Mesothelial cell of epicardium (in vitro differentiated cells): ENCODE measurements at regions not wholly inside any gene's neighbourhood (a gene's known extent, or its start where the extent isn't known, plus 50 kb on each side); places are given as distances from the start of the nearest gene placed in this dataset.

ENCODE experiments used
- DNase-seq, 2 experiments: peaks; one replicate each; pipeline ENCODE4 v3.0.0; 2021; ENCODE audit warnings: low spot score in 2 of 2; ENCODE audit not compliant: unreplicated experiment in 2 of 2
- H3K27ac Mint-ChIP-seq: 2 replicates; pipeline ENCODE4 v1.8.0; 2021; ENCODE audit warnings: mixed read lengths
- H3K27me3 Mint-ChIP-seq: 2 replicates; pipeline ENCODE4 v1.8.0; 2021; ENCODE audit warnings: low read depth, mixed read lengths
- H3K36me3 Mint-ChIP-seq: 2 replicates; pipeline ENCODE4 v1.8.0; 2021; ENCODE audit warnings: mixed read lengths
- H3K4me1 Mint-ChIP-seq: 2 replicates; pipeline ENCODE4 v1.8.0; 2021; ENCODE audit warnings: mixed read lengths
- H3K4me3 Mint-ChIP-seq: 2 replicates; pipeline ENCODE4 v1.8.0; 2021; ENCODE audit warnings: mild to moderate bottlenecking, moderate library complexity, mixed read lengths
- H3K9me3 Mint-ChIP-seq: 2 replicates; pipeline ENCODE4 v1.8.0; 2021; ENCODE audit warnings: mixed read lengths
- CTCF ChIP-seq: fragments of 200-600 bp; sonication (generic); IDR thresholded peaks from one replicate; pipeline ENCODE4 v1.5.0; 2021; ENCODE audit warnings: antibody characterized with exemption; ENCODE audit not compliant: unreplicated experiment

- DNase-seq = no peak
- no peak for TF ChIP-seq CTCF
- H3K27me3 Mint-ChIP-seq = no peaks in the 10 kb centered on the region
- H3K36me3 Mint-ChIP-seq = peaks cover 5% of the 10 kb centered on the region
- H3K27ac Mint-ChIP-seq = no peak overlapping the region
- H3K9me3 Mint-ChIP-seq = peaks cover 49% of the 10 kb centered on the region
- no peak overlapping the region for H3K4me3 Mint-ChIP-seq
- H3K4me1 Mint-ChIP-seq = no peaks in the 10 kb centered on the region
Observed at GRCh38 chr12:93956551-93956950, 191.8 kb upstream of the PLXNC1 start.

GRCh38 chr12:93957168-93957567 lies 191.2 kb upstream of the PLXNC1 start:
- Mint-ChIP-seq H3K27me3 (no peaks in the 10 kb centered on the region), H3K27ac (no peak overlapping the region), H3K36me3 (peaks cover 5% of the 10 kb centered on the region), H3K4me3 (no peak overlapping the region), H3K4me1 (no peaks in the 10 kb centered on the region), H3K9me3 (peaks cover 53% of the 10 kb centered on the region)
- DNase-seq = no peak
- TF ChIP-seq CTCF = no peak

DNA sequence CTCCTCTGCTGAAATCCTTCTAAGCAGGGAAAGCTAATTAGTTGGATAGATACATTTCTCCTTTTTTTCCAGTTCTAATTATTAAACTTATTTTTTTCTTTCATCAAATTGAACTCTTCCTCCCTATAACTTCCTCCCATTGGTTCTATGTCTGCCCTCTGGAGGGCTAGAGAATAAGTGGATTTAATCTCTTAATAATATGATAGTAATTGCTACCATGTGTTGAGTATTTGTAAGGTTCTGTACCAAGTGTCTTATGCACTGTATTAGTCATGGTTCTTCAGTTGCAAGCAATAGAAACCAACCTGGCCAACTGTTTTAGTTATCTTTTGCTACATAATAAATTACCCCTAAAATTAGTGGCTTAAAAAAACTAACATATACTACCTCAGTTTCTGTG lies 190.5 kb upstream of the PLXNC1 start:
- H3K9me3 Mint-ChIP-seq = peaks cover 58% of the 10 kb centered on the region
- peaks cover 5% of the 10 kb centered on the region for H3K36me3 Mint-ChIP-seq
- H3K4me1 Mint-ChIP-seq = no peaks in the 10 kb centered on the region
- H3K27ac Mint-ChIP-seq = no peak overlapping the region
- no peak for DNase-seq
- no peaks in the 10 kb centered on the region for H3K27me3 Mint-ChIP-seq
- TF ChIP-seq CTCF = no peak
- H3K4me3 Mint-ChIP-seq = no peak overlapping the region

DNA sequence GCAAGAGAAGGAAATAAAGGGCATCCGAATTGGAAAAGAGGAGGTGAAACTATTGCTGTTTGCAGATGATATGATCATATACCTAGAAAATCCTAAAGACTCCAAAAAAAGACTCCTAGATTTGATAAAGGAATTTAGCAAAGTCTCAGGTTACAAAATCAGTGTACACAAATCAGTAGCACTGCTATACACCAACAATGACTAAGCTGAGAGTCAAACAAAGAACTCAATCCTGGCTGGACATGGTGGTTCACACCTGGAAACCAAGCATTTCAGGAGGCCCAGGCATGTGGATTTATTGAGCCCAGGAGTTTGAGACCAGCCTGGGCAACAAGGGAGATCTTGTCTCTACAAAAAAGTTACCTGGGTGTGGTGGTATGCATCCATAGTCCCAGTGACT lies 188.7 kb upstream of the PLXNC1 start:
- H3K4me1 Mint-ChIP-seq = no peaks in the 10 kb centered on the region
- no peak for TF ChIP-seq CTCF
- DNase-seq = no peak
- peaks cover 72% of the 10 kb centered on the region for H3K9me3 Mint-ChIP-seq
- no peaks in the 10 kb centered on the region for H3K27me3 Mint-ChIP-seq
- no peak overlapping the region for H3K27ac Mint-ChIP-seq
- no peak overlapping the region for H3K4me3 Mint-ChIP-seq
- H3K36me3 Mint-ChIP-seq = peaks cover 5% of the 10 kb centered on the region

DNA sequence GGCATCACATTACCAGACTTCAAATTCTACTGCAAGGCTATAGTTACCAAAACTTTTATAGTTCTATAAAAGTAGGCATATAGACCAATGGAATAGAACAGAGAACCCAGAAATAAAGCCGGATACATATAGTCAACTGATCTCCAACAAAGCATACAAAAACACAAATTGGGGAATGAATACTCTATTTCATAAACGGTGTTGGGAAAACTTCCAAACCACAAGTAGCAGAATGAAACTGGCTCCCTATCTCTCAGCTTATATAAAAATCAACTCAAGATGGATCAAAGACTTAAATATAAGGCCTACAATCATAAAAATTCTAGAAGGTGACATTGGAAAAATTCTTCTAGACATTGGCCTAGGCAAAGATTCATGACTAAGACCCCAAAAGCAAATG lies 187.9 kb upstream of the PLXNC1 start:
- H3K4me3 Mint-ChIP-seq = no peak overlapping the region
- H3K9me3 Mint-ChIP-seq = peaks cover 65% of the 10 kb centered on the region
- no peak overlapping the region for H3K27ac Mint-ChIP-seq
- H3K27me3 Mint-ChIP-seq = no peaks in the 10 kb centered on the region
- TF ChIP-seq CTCF = no peak
- no peak for DNase-seq
- H3K4me1 Mint-ChIP-seq = no peaks in the 10 kb centered on the region
- H3K36me3 Mint-ChIP-seq = peaks cover 5% of the 10 kb centered on the region

DNA sequence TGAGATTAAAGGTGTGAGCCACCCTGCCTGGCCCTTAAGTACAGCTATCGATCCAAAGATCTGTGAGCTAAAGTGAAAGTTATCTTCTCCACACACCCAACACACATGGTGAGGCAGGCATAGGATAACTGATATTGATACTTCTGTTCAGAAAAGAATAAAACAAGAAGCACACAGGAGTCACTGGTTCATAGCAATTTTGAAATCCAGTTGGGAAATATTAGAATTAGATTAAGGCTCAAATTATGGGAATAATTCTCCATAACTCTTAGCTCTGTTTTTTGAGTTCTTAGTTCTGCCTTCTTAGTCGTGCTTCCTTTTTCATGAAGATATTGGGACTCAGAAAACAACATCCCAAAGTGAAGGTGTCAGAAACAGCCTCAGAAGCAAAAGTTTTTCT lies 186.0 kb upstream of the PLXNC1 start:
- no peak for DNase-seq
- Mint-ChIP-seq H3K4me1 (peaks cover under 1% of the 10 kb centered on the region), H3K36me3 (peaks cover 5% of the 10 kb centered on the region), H3K9me3 (peaks cover 47% of the 10 kb centered on the region), H3K4me3 (no peak overlapping the region), H3K27me3 (no peaks in the 10 kb centered on the region), H3K27ac (no peak overlapping the region)
- TF ChIP-seq CTCF = no peak
